SK-N-SH treated with all-trans-retinoic acid at 6 μM for 48 hours (cell line): ENCODE measurements at regions not wholly inside any gene's neighbourhood (a gene's known extent, or its start where the extent isn't known, plus 50 kb on each side); places are given as distances from the start of the nearest gene placed in this dataset.

Experiments
- ARNTL ChIP-seq: fragments of 450-650 bp; formaldehyde crosslinking; IDR thresholded peaks from 2 replicates; pipeline ENCODE4 v1.5.0; 2020; ENCODE audit warnings: low read depth, mild to moderate bottlenecking, moderate library complexity, borderline replicate concordance
- GLIS3 ChIP-seq: fragments of 250-450 bp; sonication (Bioruptor Pico); IDR thresholded peaks from 2 replicates; pipeline ENCODE4 v1.5.0; 2020; ENCODE audit warnings: mild to moderate bottlenecking, moderate library complexity
- ISL1 ChIP-seq: fragments of 250-450 bp; sonication (Bioruptor Pico); IDR thresholded peaks from 2 replicates; pipeline ENCODE4 v2.1.2; 2022; ENCODE audit warnings: mild to moderate bottlenecking, moderate library complexity
- POU6F1 ChIP-seq: fragments of 250-450 bp; sonication (Bioruptor Pico); IDR thresholded peaks from 2 replicates; pipeline ENCODE4 v1.8.0; 2021; ENCODE audit warnings: low read depth, mild to moderate bottlenecking, moderate library complexity, borderline replicate concordance
- PPARA ChIP-seq: fragments of 250-450 bp; sonication (Bioruptor Pico); IDR thresholded peaks from 2 replicates; pipeline ENCODE4 v1.5.0; 2020; ENCODE audit warnings: mild to moderate bottlenecking, borderline replicate concordance
- RARB ChIP-seq: fragments of 250-450 bp; sonication (Bioruptor Pico); IDR thresholded peaks from 2 replicates; pipeline ENCODE4 v1.8.0; 2021; ENCODE audit warnings: mild to moderate bottlenecking, moderate library complexity
- ZNF565 ChIP-seq: fragments of 450-650 bp; formaldehyde crosslinking; conservative IDR thresholded peaks from 2 replicates; pipeline ENCODE4 v1.5.0; 2020; ENCODE audit warnings: low read depth, mild to moderate bottlenecking, moderate library complexity
- ZNF70 ChIP-seq: fragments of 450-650 bp; formaldehyde crosslinking; IDR thresholded peaks from 2 replicates; pipeline ENCODE4 v1.5.0; 2020; ENCODE audit warnings: mild to moderate bottlenecking, moderate library complexity
- ZNF8 ChIP-seq: fragments of 450-650 bp; formaldehyde crosslinking; IDR thresholded peaks from 2 replicates; pipeline ENCODE4 v1.5.0; 2020; ENCODE audit warnings: mild to moderate bottlenecking, moderate library complexity
- TF ChIP-seq, protein P1 (sequence below): fragments of 250-450 bp; sonication (Bioruptor Pico); IDR thresholded peaks from 2 replicates; pipeline ENCODE4 v1.8.0; 2020; ENCODE audit warnings: mild to moderate bottlenecking, moderate library complexity, borderline replicate concordance

DNA sequence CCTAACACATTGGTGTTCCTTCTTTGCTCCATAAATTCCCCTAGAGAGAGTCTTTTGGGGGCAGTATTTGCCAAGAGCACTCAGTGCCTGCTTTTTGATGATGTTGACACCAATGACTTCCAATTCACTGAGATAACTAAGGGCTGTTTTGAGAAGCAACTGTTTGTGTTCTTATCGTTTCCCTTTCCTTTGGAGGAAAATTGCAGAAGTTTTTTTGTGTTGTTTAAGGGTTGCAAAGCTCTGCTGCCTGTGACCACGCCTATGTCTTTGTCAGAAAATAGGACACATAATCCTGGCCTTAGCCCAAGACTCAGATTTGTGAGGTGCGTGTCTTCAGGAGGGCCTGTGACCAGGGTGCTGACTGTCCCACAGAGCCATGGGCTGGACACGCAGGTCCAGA, 99.6 kb downstream of the FAM43A start:
- TF ChIP-seq ARNTL (no peak), PPARA (CRISPR knock-in tag) (no peak), GLIS3 (CRISPR knock-in tag) (no peak), ZNF8 (CRISPR knock-in tag) (no peak), RARB (CRISPR knock-in tag) (no peak), ISL1 (CRISPR knock-in tag) (no peak), ZNF70 (no peak), ZNF565 (CRISPR knock-in tag) (no peak), POU6F1 (CRISPR knock-in tag) (no peak)
- TF ChIP-seq, protein P1, sequence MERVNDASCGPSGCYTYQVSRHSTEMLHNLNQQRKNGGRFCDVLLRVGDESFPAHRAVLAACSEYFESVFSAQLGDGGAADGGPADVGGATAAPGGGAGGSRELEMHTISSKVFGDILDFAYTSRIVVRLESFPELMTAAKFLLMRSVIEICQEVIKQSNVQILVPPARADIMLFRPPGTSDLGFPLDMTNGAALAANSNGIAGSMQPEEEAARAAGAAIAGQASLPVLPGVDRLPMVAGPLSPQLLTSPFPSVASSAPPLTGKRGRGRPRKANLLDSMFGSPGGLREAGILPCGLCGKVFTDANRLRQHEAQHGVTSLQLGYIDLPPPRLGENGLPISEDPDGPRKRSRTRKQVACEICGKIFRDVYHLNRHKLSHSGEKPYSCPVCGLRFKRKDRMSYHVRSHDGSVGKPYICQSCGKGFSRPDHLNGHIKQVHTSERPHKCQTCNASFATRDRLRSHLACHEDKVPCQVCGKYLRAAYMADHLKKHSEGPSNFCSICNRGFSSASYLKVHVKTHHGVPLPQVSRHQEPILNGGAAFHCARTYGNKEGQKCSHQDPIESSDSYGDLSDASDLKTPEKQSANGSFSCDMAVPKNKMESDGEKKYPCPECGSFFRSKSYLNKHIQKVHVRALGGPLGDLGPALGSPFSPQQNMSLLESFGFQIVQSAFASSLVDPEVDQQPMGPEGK, result no peak
